A673 (cell line): ENCODE measurements at regions not wholly inside any gene's neighbourhood (a gene's known extent, or its start where the extent isn't known, plus 50 kb on each side); places are given as distances from the start of the nearest gene placed in this dataset.
A peak's percentile ranks its signal among the peaks of the same experiment; 100 is the strongest.

Experiments used
- EZH2 ChIP-seq: fragments of 200-600 bp; sonication (generic); IDR thresholded peaks from 2 replicates; pipeline ENCODE4 v1.6.1; 2017; ENCODE audit warnings: borderline replicate concordance, low read depth, mild to moderate bottlenecking, mixed read lengths, antibody characterized with exemption, low read length; ENCODE audit not compliant: poor library complexity, severe bottlenecking
- TF ChIP-seq, protein P1 (sequence below): fragments of 300-800, 200-600 bp; sonication (generic); conservative IDR thresholded peaks from 2 replicates; pipeline ENCODE4 v1.5.1; 2017; ENCODE audit warnings: low read depth, mild to moderate bottlenecking, antibody characterized with exemption, low read length, moderate library complexity, mixed read lengths

DNA sequence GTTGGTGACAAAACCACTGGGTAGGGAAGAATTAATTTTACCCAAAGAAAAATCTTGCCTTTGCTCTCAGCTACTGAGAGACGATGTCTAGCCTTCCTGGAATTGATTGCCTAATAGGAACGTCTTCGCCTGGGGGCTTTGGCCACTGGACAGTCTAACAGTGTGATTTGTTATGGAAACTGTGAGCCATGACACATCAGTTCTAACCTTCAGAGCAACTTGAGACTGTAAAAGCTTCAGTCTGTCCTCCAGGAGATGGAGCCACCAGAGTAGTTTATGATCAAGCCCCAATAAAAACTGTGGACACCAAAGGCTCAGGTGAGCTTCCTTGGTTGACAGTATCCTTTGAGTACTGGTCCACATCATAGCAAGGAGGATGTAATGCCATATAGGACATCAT lies 235.8 kb upstream of the TMCO5A start:
- TF ChIP-seq, protein P1, sequence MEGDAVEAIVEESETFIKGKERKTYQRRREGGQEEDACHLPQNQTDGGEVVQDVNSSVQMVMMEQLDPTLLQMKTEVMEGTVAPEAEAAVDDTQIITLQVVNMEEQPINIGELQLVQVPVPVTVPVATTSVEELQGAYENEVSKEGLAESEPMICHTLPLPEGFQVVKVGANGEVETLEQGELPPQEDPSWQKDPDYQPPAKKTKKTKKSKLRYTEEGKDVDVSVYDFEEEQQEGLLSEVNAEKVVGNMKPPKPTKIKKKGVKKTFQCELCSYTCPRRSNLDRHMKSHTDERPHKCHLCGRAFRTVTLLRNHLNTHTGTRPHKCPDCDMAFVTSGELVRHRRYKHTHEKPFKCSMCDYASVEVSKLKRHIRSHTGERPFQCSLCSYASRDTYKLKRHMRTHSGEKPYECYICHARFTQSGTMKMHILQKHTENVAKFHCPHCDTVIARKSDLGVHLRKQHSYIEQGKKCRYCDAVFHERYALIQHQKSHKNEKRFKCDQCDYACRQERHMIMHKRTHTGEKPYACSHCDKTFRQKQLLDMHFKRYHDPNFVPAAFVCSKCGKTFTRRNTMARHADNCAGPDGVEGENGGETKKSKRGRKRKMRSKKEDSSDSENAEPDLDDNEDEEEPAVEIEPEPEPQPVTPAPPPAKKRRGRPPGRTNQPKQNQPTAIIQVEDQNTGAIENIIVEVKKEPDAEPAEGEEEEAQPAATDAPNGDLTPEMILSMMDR: 0 out of 2 replicates have a peak, but pooled peaks have one; percentile 17
- no peak for TF ChIP-seq EZH2
